HEK293 (cell line): ENCODE measurements at regions not wholly inside any gene's neighbourhood (a gene's known extent, or its start where the extent isn't known, plus 50 kb on each side); places are given as distances from the start of the nearest gene placed in this dataset.

Experiments used
- CTCF ChIA-PET: fragments of 350-600 bp; formaldehyde crosslinking; extraction: SDS; loops from one replicate; lab custom pipeline; 2021; ENCODE audit warnings: antibody characterized with exemption; lab: Yijun Ruan, JAX
- POLR2A ChIA-PET: fragments of 300-600 bp; formaldehyde crosslinking; extraction: SDS; loops from one replicate; lab custom pipeline; 2020; ENCODE audit warnings: antibody characterized with exemption, inconsistent platforms; lab: Yijun Ruan, JAX
- H3K27ac ChIP-seq: fragments of 200-500 bp; sonication (Bioruptor generic); 2 replicates; pipeline ENCODE4 v1.5.1; 2014; ENCODE audit warnings: low read depth, low read length, control low read depth, inconsistent platforms; ENCODE audit errors: extremely low read depth
- H3K36me3 ChIP-seq, 2 experiments: fragments of 200-500 bp in 1 of 2; sonication (Bioruptor generic) in 1 of 2; 1 replicate in 1 of 2; 2 replicates in 1 of 2; pipeline ENCODE4 v1.5.1; 2014 to 2017; ENCODE audit warnings: inconsistent platforms in 2 of 2, low read length in 2 of 2; ENCODE audit not compliant: control insufficient read depth in 2 of 2, insufficient read depth in 1 of 2
- H3K4me1 ChIP-seq: fragments of 200-500 bp; sonication (Bioruptor generic); 2 replicates; pipeline ENCODE4 v1.5.1; 2014; ENCODE audit warnings: mild to moderate bottlenecking, low read length, inconsistent platforms; ENCODE audit not compliant: control insufficient read depth, insufficient read depth
- H3K4me3 ChIP-seq: 2 replicates; pipeline ENCODE4 v1.5.1; 2011; ENCODE audit warnings: low read depth, mild to moderate bottlenecking, control low read depth, low read length, moderate library complexity
- H3K9me3 ChIP-seq: fragments of 200-500 bp; sonication (Bioruptor generic); 2 replicates; pipeline ENCODE4 v1.5.1; 2014; ENCODE audit warnings: low read depth, low read length, inconsistent platforms; ENCODE audit not compliant: control insufficient read depth, insufficient read depth
- BCL11A ChIP-seq: fragments of 450-650 bp; formaldehyde crosslinking; IDR thresholded peaks from 2 replicates; pipeline ENCODE4 v1.5.1; 2016; ENCODE audit warnings: low read depth, missing biosample characterization, missing genetic modification characterization
- BCL11B ChIP-seq: fragments of 450-650 bp; formaldehyde crosslinking; IDR thresholded peaks from 2 replicates; pipeline ENCODE4 v1.5.1; 2016; ENCODE audit warnings: low read depth, missing biosample characterization, missing genetic modification characterization
- GLIS2 ChIP-seq: fragments of 450-650 bp; formaldehyde crosslinking; IDR thresholded peaks from 2 replicates; pipeline ENCODE4 v1.5.1; 2016; ENCODE audit warnings: missing biosample characterization, missing genetic modification characterization
- HOXA7 ChIP-seq: sonication (generic); formaldehyde crosslinking; IDR thresholded peaks from 2 replicates; pipeline ENCODE4 v1.8.1; 2022; ENCODE audit warnings: missing genetic modification reagents, borderline replicate concordance
- IKZF3 ChIP-seq: fragments of 450-650 bp; IDR thresholded peaks from 2 replicates; pipeline ENCODE4 v1.5.0; 2018; ENCODE audit warnings: missing biosample characterization, mild to moderate bottlenecking, missing genetic modification characterization, moderate library complexity
- KLF1 ChIP-seq: fragments of 450-650 bp; formaldehyde crosslinking; IDR thresholded peaks from 2 replicates; pipeline ENCODE4 v1.5.1; 2016; ENCODE audit warnings: missing biosample characterization, missing genetic modification characterization
- ZBTB21 ChIP-seq: fragments of 450-650 bp; formaldehyde crosslinking; IDR thresholded peaks from 2 replicates; pipeline ENCODE4 v1.5.1; 2017; ENCODE audit warnings: missing biosample characterization, missing genetic modification characterization
- ZNF10 ChIP-seq: fragments of 450-650 bp; formaldehyde crosslinking; IDR thresholded peaks from 2 replicates; pipeline ENCODE4 v1.5.1; 2017; ENCODE audit warnings: missing biosample characterization, missing genetic modification characterization
- ZNF2 ChIP-seq: fragments of 450-650 bp; formaldehyde crosslinking; IDR thresholded peaks from 2 replicates; pipeline ENCODE4 v1.5.1; 2016; ENCODE audit warnings: missing biosample characterization, missing genetic modification characterization
- ZNF416 ChIP-seq: fragments of 450-650 bp; formaldehyde crosslinking; IDR thresholded peaks from 2 replicates; pipeline ENCODE4 v1.5.1; 2016; ENCODE audit warnings: missing biosample characterization, missing genetic modification characterization
- ZNF473 ChIP-seq: fragments of 450-650 bp; formaldehyde crosslinking; IDR thresholded peaks from 2 replicates; pipeline ENCODE4 v1.5.1; 2017; ENCODE audit warnings: missing biosample characterization, missing genetic modification characterization
- ZNF488 ChIP-seq: fragments of 450-650 bp; formaldehyde crosslinking; IDR thresholded peaks from 2 replicates; pipeline ENCODE4 v1.5.1; 2016; ENCODE audit warnings: missing biosample characterization, missing genetic modification characterization
- ZNF513 ChIP-seq: fragments of 450-650 bp; IDR thresholded peaks from 2 replicates; pipeline ENCODE4 v1.5.1; 2018; ENCODE audit warnings: missing biosample characterization, missing genetic modification characterization
- ZNF596 ChIP-seq: fragments of 450-650 bp; IDR thresholded peaks from 2 replicates; pipeline ENCODE4 v1.5.0; 2018; ENCODE audit warnings: missing biosample characterization, mild to moderate bottlenecking, missing genetic modification characterization, moderate library complexity
- ZNF660 ChIP-seq: fragments of 450-650 bp; IDR thresholded peaks from 2 replicates; pipeline ENCODE4 v1.5.1; 2018; ENCODE audit warnings: missing biosample characterization, mild to moderate bottlenecking, missing genetic modification characterization
- ZNF768 ChIP-seq: fragments of 450-650 bp; formaldehyde crosslinking; IDR thresholded peaks from 2 replicates; pipeline ENCODE4 v1.5.1; 2018; ENCODE audit warnings: missing biosample characterization, mild to moderate bottlenecking, missing genetic modification characterization
- ZNF777 ChIP-seq: fragments of 450-650 bp; formaldehyde crosslinking; IDR thresholded peaks from 2 replicates; pipeline ENCODE4 v1.5.1; 2017; ENCODE audit warnings: missing biosample characterization, missing genetic modification characterization, borderline replicate concordance
- ZSCAN30 ChIP-seq: fragments of 450-650 bp; IDR thresholded peaks from 2 replicates; pipeline ENCODE4 v1.5.1; 2018; ENCODE audit warnings: missing biosample characterization, mild to moderate bottlenecking, missing genetic modification characterization, moderate library complexity
- TF ChIP-seq, protein P1 (sequence below): fragments of 450-650 bp; formaldehyde crosslinking; IDR thresholded peaks from 2 replicates; pipeline ENCODE4 v1.5.1; 2016; ENCODE audit warnings: missing biosample characterization, missing genetic modification characterization
- TF ChIP-seq, protein P2 (sequence below): fragments of 450-650 bp; formaldehyde crosslinking; IDR thresholded peaks from 2 replicates; pipeline ENCODE4 v1.5.1; 2016; ENCODE audit warnings: missing biosample characterization, missing genetic modification characterization
- TF ChIP-seq, protein P3 (sequence below): sonication (generic); formaldehyde crosslinking; IDR thresholded peaks from 2 replicates; pipeline ENCODE4 v1.8.1; 2022; ENCODE audit warnings: mild to moderate bottlenecking, moderate library complexity, missing genetic modification reagents
- TF ChIP-seq, protein P4 (sequence below): fragments of 450-650 bp; formaldehyde crosslinking; IDR thresholded peaks from 2 replicates; pipeline ENCODE4 v1.5.1; 2017; ENCODE audit warnings: missing biosample characterization, mild to moderate bottlenecking, missing genetic modification characterization, moderate library complexity
- TF ChIP-seq, protein P5 (sequence below): fragments of 450-650 bp; formaldehyde crosslinking; IDR thresholded peaks from 2 replicates; pipeline ENCODE4 v1.5.1; 2016; ENCODE audit warnings: missing biosample characterization, missing genetic modification characterization
- TF ChIP-seq, protein P6 (sequence below): fragments of 450-650 bp; formaldehyde crosslinking; IDR thresholded peaks from 2 replicates; pipeline ENCODE4 v1.5.1; 2016; ENCODE audit warnings: missing biosample characterization, missing genetic modification characterization

- H3K4me3 ChIP-seq, result no peak overlapping the region
- H3K4me1 ChIP-seq, result no peaks in the 10 kb centered on the region
- ChIA-PET POLR2A (no interaction called here), CTCF (interaction anchor here (3.3 kb wide), 1 partner anchor 116 kb away, joined by 14 read pairs; no protein-coding TSS in a partner anchor)
- TF ChIP-seq ZNF513 (tag by site-specific recombination), result no peak
- TF ChIP-seq ZNF768 (tag by site-specific recombination), result no peak
- TF ChIP-seq ZNF596, result no peak
- no peak for TF ChIP-seq ZNF416 (tag by site-specific recombination)
- TF ChIP-seq BCL11A, result no peak
- TF ChIP-seq, protein P1, sequence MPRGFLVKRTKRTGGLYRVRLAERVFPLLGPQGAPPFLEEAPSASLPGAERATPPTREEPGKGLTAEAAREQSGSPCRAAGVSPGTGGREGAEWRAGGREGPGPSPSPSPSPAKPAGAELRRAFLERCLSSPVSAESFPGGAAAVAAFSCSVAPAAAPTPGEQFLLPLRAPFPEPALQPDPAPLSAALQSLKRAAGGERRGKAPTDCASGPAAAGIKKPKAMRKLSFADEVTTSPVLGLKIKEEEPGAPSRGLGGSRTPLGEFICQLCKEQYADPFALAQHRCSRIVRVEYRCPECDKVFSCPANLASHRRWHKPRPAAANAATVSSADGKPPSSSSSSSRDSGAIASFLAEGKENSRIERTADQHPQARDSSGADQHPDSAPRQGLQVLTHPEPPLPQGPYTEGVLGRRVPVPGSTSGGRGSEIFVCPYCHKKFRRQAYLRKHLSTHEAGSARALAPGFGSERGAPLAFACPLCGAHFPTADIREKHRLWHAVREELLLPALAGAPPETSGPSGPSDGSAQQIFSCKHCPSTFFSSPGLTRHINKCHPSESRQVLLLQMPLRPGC (tag by site-specific recombination), result no peak
- no peak for TF ChIP-seq ZNF660 (tag by site-specific recombination)
- TF ChIP-seq ZNF777 (tag by site-specific recombination), result no peak
- TF ChIP-seq ZBTB21 (tag by site-specific recombination), result no peak
- no peak for TF ChIP-seq HOXA7 (CRISPR knock-in tag)
- TF ChIP-seq, protein P2, sequence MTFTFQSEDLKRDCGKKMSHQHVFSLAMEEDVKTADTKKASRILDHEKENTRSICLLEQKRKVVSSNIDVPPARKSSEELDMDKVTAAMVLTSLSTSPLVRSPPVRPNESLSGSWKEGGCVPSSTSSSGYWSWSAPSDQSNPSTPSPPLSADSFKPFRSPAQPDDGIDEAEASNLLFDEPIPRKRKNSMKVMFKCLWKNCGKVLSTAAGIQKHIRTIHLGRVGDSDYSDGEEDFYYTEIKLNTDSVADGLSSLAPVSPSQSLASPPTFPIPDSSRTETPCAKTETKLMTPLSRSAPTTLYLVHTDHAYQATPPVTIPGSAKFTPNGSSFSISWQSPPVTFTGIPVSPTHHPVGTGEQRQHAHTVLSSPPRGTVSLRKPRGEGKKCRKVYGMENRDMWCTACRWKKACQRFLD, result no peak
- TF ChIP-seq, protein P3, sequence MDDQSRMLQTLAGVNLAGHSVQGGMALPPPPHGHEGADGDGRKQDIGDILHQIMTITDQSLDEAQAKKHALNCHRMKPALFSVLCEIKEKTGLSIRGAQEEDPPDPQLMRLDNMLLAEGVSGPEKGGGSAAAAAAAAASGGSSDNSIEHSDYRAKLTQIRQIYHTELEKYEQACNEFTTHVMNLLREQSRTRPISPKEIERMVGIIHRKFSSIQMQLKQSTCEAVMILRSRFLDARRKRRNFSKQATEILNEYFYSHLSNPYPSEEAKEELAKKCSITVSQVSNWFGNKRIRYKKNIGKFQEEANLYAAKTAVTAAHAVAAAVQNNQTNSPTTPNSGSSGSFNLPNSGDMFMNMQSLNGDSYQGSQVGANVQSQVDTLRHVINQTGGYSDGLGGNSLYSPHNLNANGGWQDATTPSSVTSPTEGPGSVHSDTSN (CRISPR knock-in tag), result no peak
- H3K27ac ChIP-seq, result no peak overlapping the region
- no peaks in the 10 kb centered on the region for H3K9me3 ChIP-seq
- H3K36me3 ChIP-seq, result no peaks in the 10 kb centered on the region
Observed at GRCh38 chr12:3416159-3416558, 74.8 kb upstream of the PRMT8 start.

GRCh38 chr12:3416670-3417069 lies 74.3 kb upstream of the PRMT8 start:
- H3K36me3 ChIP-seq, result no peaks in the 10 kb centered on the region
- H3K27ac ChIP-seq, result no peak overlapping the region
- no peaks in the 10 kb centered on the region for H3K9me3 ChIP-seq
- H3K4me3 ChIP-seq, result no peak overlapping the region
- ChIA-PET CTCF (interaction anchor here (3.3 kb wide), 1 partner anchor 117 kb away, joined by 14 read pairs; no protein-coding TSS in a partner anchor), POLR2A (no interaction called here)
- H3K4me1 ChIP-seq, result no peaks in the 10 kb centered on the region
- TF ChIP-seq ZNF488 (tag by site-specific recombination) (no peak), BCL11B (no peak), ZSCAN30 (tag by site-specific recombination) (no peak), ZNF473 (tag by site-specific recombination) (no peak), KLF1 (tag by site-specific recombination) (no peak), BCL11A (no peak), ZNF2 (tag by site-specific recombination) (no peak), ZNF10 (tag by site-specific recombination) (no peak), IKZF3 (tag by site-specific recombination) (no peak), GLIS2 (tag by site-specific recombination) (no peak)
- TF ChIP-seq, protein P4, sequence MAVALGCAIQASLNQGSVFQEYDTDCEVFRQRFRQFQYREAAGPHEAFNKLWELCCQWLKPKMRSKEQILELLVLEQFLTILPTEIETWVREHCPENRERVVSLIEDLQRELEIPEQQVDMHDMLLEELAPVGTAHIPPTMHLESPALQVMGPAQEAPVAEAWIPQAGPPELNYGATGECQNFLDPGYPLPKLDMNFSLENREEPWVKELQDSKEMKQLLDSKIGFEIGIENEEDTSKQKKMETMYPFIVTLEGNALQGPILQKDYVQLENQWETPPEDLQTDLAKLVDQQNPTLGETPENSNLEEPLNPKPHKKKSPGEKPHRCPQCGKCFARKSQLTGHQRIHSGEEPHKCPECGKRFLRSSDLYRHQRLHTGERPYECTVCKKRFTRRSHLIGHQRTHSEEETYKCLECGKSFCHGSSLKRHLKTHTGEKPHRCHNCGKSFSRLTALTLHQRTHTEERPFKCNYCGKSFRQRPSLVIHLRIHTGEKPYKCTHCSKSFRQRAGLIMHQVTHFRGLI (tag by site-specific recombination), result no peak
- TF ChIP-seq, protein P5, sequence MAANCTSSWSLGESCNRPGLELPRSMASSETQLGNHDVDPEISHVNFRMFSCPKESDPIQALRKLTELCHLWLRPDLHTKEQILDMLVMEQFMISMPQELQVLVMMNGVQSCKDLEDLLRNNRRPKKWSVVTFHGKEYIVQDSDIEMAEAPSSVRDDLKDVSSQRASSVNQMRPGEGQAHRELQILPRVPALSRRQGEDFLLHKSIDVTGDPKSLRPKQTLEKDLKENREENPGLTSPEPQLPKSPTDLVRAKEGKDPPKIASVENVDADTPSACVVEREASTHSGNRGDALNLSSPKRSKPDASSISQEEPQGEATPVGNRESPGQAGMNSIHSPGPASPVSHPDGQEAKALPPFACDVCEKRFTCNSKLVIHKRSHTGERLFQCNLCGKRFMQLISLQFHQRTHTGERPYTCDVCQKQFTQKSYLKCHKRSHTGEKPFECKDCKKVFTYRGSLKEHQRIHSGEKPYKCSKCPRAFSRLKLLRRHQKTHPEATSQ (tag by site-specific recombination), result no peak
- TF ChIP-seq, protein P6, sequence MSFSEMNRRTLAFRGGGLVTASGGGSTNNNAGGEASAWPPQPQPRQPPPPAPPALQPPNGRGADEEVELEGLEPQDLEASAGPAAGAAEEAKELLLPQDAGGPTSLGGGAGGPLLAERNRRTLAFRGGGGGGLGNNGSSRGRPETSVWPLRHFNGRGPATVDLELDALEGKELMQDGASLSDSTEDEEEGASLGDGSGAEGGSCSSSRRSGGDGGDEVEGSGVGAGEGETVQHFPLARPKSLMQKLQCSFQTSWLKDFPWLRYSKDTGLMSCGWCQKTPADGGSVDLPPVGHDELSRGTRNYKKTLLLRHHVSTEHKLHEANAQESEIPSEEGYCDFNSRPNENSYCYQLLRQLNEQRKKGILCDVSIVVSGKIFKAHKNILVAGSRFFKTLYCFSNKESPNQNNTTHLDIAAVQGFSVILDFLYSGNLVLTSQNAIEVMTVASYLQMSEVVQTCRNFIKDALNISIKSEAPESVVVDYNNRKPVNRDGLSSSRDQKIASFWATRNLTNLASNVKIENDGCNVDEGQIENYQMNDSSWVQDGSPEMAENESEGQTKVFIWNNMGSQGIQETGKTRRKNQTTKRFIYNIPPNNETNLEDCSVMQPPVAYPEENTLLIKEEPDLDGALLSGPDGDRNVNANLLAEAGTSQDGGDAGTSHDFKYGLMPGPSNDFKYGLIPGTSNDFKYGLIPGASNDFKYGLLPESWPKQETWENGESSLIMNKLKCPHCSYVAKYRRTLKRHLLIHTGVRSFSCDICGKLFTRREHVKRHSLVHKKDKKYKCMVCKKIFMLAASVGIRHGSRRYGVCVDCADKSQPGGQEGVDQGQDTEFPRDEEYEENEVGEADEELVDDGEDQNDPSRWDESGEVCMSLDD (tag by site-specific recombination), result no peak
